Glutamatergic neuron (in vitro differentiated cells): ENCODE measurements at regions not wholly inside any gene's neighbourhood (a gene's known extent, or its start where the extent isn't known, plus 50 kb on each side); places are given as distances from the start of the nearest gene placed in this dataset.
"Not testable (repeated sequence)": the region's sequence is repeated elsewhere in the genome, so short reads cannot be mapped to it uniquely, and the experiment has no call there.

ENCODE experiments used
- DNase-seq: peaks from one replicate; pipeline ENCODE4 v3.0.0; 2022
- H3K27ac Mint-ChIP-seq: one replicate; pipeline ENCODE4 v1.8.0; 2020; ENCODE audit warnings: mild to moderate bottlenecking, mixed read lengths, inconsistent platforms; ENCODE audit not compliant: unreplicated experiment
- H3K27me3 Mint-ChIP-seq: one replicate; pipeline ENCODE4 v1.8.0; 2020; ENCODE audit warnings: mild to moderate bottlenecking, moderate library complexity, mixed read lengths, inconsistent platforms; ENCODE audit not compliant: unreplicated experiment
- H3K36me3 Mint-ChIP-seq: one replicate; pipeline ENCODE4 v1.8.0; 2020; ENCODE audit warnings: mild to moderate bottlenecking, mixed read lengths, inconsistent platforms; ENCODE audit not compliant: unreplicated experiment
- H3K4me1 Mint-ChIP-seq: one replicate; pipeline ENCODE4 v1.8.0; 2020; ENCODE audit warnings: mild to moderate bottlenecking, low read depth, mixed read lengths, inconsistent platforms; ENCODE audit not compliant: unreplicated experiment
- H3K4me3 Mint-ChIP-seq: one replicate; pipeline ENCODE4 v1.8.0; 2020; ENCODE audit warnings: mild to moderate bottlenecking, mixed read lengths, inconsistent platforms; ENCODE audit not compliant: unreplicated experiment
- H3K9me3 Mint-ChIP-seq: one replicate; pipeline ENCODE4 v1.8.0; 2020; ENCODE audit warnings: mild to moderate bottlenecking, moderate library complexity, mixed read lengths, inconsistent platforms; ENCODE audit not compliant: unreplicated experiment
- TF ChIP-seq, protein P1 (sequence below): fragments of 200-600 bp; sonication (generic); IDR thresholded peaks from one replicate; pipeline ENCODE4 v1.5.0; 2021; ENCODE audit not compliant: partially characterized antibody, unreplicated experiment

GRCh38 chr9:78692871-78693270 lies 395.9 kb downstream of the PSAT1 start:
- H3K4me1 Mint-ChIP-seq: no peaks in the 10 kb centered on the region

GRCh38 chr9:78694974-78695373 lies 398.0 kb downstream of the PSAT1 start:
- no peak overlapping the region for H3K4me3 Mint-ChIP-seq
- no peak for DNase-seq
- H3K27ac Mint-ChIP-seq: no peak overlapping the region
- TF ChIP-seq, protein P1, sequence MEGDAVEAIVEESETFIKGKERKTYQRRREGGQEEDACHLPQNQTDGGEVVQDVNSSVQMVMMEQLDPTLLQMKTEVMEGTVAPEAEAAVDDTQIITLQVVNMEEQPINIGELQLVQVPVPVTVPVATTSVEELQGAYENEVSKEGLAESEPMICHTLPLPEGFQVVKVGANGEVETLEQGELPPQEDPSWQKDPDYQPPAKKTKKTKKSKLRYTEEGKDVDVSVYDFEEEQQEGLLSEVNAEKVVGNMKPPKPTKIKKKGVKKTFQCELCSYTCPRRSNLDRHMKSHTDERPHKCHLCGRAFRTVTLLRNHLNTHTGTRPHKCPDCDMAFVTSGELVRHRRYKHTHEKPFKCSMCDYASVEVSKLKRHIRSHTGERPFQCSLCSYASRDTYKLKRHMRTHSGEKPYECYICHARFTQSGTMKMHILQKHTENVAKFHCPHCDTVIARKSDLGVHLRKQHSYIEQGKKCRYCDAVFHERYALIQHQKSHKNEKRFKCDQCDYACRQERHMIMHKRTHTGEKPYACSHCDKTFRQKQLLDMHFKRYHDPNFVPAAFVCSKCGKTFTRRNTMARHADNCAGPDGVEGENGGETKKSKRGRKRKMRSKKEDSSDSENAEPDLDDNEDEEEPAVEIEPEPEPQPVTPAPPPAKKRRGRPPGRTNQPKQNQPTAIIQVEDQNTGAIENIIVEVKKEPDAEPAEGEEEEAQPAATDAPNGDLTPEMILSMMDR: no peak
- no peaks in the 10 kb centered on the region for H3K9me3 Mint-ChIP-seq
- H3K36me3 Mint-ChIP-seq: no peaks in the 10 kb centered on the region
- H3K4me1 Mint-ChIP-seq: no peaks in the 10 kb centered on the region
- H3K27me3 Mint-ChIP-seq: no peaks in the 10 kb centered on the region

More at GRCh38 chr9:78692871-78693270, 395.9 kb downstream of the PSAT1 start:
- H3K4me3 Mint-ChIP-seq: no peak overlapping the region
- no peaks in the 10 kb centered on the region for H3K27me3 Mint-ChIP-seq
- H3K36me3 Mint-ChIP-seq: no peaks in the 10 kb centered on the region
- no peak overlapping the region for H3K27ac Mint-ChIP-seq
- TF ChIP-seq, protein P1: no peak
- no peaks in the 10 kb centered on the region for H3K9me3 Mint-ChIP-seq
- DNase-seq: no peak

DNA sequence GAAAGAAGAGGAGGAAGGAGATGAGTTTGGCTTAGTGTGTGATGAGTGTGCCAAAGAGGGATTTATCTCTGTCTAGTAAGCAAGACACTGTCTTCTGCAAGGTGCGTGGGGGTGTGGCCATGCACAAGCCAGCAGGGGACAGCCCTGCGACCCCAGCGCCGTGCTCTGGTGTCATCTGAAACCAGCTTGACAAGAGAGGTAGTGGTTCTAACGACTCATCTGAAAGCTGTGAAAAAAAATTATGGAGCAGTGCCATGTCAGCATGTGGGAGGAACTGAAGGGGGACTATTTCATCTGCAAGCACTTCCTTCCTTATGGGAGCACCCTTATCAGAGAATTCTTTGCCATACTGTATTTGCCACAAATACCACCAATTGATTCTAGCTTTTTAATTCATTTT lies 398.6 kb downstream of the PSAT1 start:
- no peak overlapping the region for H3K4me3 Mint-ChIP-seq
- H3K9me3 Mint-ChIP-seq: no peaks in the 10 kb centered on the region
- DNase-seq: no peak
- H3K27ac Mint-ChIP-seq: no peak overlapping the region
- H3K4me1 Mint-ChIP-seq: no peaks in the 10 kb centered on the region
- H3K36me3 Mint-ChIP-seq: no peaks in the 10 kb centered on the region
- TF ChIP-seq, protein P1: no peak
- H3K27me3 Mint-ChIP-seq: no peaks in the 10 kb centered on the region

- Mint-ChIP-seq H3K27ac (no peak overlapping the region), H3K27me3 (no peaks in the 10 kb centered on the region), H3K9me3 (no peaks in the 10 kb centered on the region), H3K36me3 (no peaks in the 10 kb centered on the region), H3K4me3 (no peak overlapping the region), H3K4me1 (no peaks in the 10 kb centered on the region)
- DNase-seq: no peak
- TF ChIP-seq, protein P1: no peak
Measured at GRCh38 chr9:78697618-78698017, 400.7 kb downstream of the PSAT1 start.

DNA sequence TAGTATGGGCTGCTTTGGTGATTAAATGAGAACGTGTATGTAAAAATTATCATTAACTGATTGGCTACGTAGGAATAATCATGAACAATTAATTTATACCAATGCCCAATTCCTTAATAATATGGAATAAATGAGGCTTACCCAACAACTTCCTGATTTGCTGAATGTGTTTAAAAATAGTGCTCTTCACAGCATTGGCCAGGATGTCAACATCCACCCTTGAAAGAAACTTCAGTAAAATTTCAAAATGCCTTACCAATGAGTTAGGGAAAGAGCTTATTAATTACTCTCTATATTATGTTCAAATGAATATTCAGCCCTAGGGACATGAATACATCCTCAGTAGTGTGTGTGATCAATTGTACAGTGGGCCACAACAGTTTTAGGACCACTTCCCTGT lies 401.4 kb downstream of the PSAT1 start:
- Mint-ChIP-seq H3K36me3 (no peaks in the 10 kb centered on the region), H3K4me1 (no peaks in the 10 kb centered on the region), H3K27ac (no peak overlapping the region), H3K27me3 (no peaks in the 10 kb centered on the region), H3K9me3 (peaks cover 2% of the 10 kb centered on the region), H3K4me3 (no peak overlapping the region)
- DNase-seq: no peak
- TF ChIP-seq, protein P1: no peak

DNA sequence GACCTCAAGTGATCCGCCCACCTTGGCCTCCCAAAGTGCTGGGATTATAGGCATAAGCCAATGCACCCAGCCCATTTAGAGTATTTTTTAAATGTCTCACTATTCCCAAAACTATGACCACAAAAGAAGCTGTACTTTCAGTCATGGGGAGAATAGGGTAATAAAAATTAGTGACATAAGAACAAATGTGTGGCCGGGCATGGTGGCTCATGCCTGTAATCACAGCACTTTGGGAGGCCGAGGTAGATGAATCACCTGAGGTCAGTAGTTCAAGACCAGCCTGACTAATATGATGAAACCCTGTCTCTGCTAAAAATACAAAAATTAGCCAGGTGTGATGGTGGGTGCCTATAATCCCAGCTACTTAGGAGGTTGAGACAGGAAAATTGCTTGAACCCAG lies 402.3 kb downstream of the PSAT1 start:
- H3K4me3 Mint-ChIP-seq: not testable (repeated sequence)

DNA sequence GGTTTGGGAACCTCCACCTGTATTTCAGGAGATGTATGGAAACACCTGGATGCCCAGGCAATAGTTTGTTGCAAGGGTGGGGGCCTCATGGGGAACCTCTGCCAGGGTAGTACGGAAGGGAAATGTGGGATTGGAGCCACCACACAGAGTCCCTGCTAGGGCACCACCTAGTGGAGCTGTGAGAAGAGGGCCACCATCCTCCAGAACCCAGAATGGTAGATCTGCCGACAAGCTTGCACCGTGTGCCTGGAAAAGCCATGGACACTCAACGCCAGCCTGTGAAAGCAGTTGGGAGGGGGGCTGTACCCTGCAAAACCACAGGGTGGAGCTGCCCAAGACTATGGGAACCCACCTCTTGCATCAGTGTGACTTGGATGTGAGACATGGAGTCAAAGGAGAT lies 407.2 kb downstream of the PSAT1 start:
- not testable (repeated sequence) for H3K27ac Mint-ChIP-seq, DNase-seq, H3K4me1 Mint-ChIP-seq, H3K27me3 Mint-ChIP-seq, H3K4me3 Mint-ChIP-seq, H3K36me3 Mint-ChIP-seq, H3K9me3 Mint-ChIP-seq

More for the DNA sequence above, 402.3 kb downstream of the PSAT1 start:
- H3K9me3 Mint-ChIP-seq, DNase-seq, H3K4me1 Mint-ChIP-seq, H3K36me3 Mint-ChIP-seq, H3K27ac Mint-ChIP-seq, H3K27me3 Mint-ChIP-seq: not testable (repeated sequence)
